Sigmoid colon (tissue), 6 donors: ENCODE measurements at regions not wholly inside any gene's neighbourhood (a gene's known extent, or its start where the extent isn't known, plus 50 kb on each side); places are given as distances from the start of the nearest gene placed in this dataset.

Experiments
- DNase-seq: peaks from one replicate; pipeline ENCODE4 v3.0.0-alpha.2; 2019
- H3K27ac ChIP-seq, 4 donors: fragments of 200-600 bp; sonication (generic); one replicate each; pipeline ENCODE4 v1.5.1; 2016 to 2019; ENCODE audit warnings: mild to moderate bottlenecking in 1 of 4
- H3K27me3 ChIP-seq, 3 donors: fragments of 200-600 bp; sonication (generic); one replicate each; pipeline ENCODE4 v1.5.1; 2019; ENCODE audit warnings: mild to moderate bottlenecking in 1 of 3
- H3K36me3 ChIP-seq, 4 donors: fragments of 200-600 bp; sonication (generic); one replicate each; pipeline ENCODE4 v1.5.1; 2016 to 2019
- H3K4me1 ChIP-seq, 4 donors: fragments of 200-600 bp; sonication (generic); one replicate each; pipeline ENCODE4 v1.5.1; 2017 to 2019
- H3K4me3 ChIP-seq, 4 donors: fragments of 200-600 bp; sonication (generic); one replicate each; pipeline ENCODE4 v1.5.1; 2017 to 2019; ENCODE audit warnings: mild to moderate bottlenecking in 2 of 4, moderate library complexity in 1 of 4
- H3K9me3 ChIP-seq, 4 donors: fragments of 200-600 bp in 3 of 4; sonication (generic) in 3 of 4; one replicate each; pipeline versions ENCODE4 v1.5.1 to v1.6.1; 2013 to 2019
- CTCF ChIP-seq, 4 experiments: fragments of 450-650 bp in 3 of 4; fragments of 200-600 bp in 1 of 4; IDR thresholded peaks; one replicate each; pipeline ENCODE4 v1.5.1; 2016 to 2019; ENCODE audit warnings: antibody characterized with exemption in 4 of 4, mild to moderate bottlenecking in 3 of 4, moderate library complexity in 2 of 4
- EP300 ChIP-seq, 4 donors: sonication (generic); formaldehyde crosslinking; IDR thresholded peaks; one replicate each; pipeline ENCODE4 v1.6.1; 2017; ENCODE audit warnings: antibody characterized with exemption in 4 of 4
- POLR2A ChIP-seq, 2 donors: fragments of 450-650 bp; IDR thresholded peaks; one replicate each; pipeline ENCODE4 v1.6.1; 2016; ENCODE audit warnings: antibody characterized with exemption in 2 of 2, mild to moderate bottlenecking in 2 of 2, moderate library complexity in 2 of 2
- POLR2AphosphoS5 ChIP-seq, 4 donors: sonication (generic); formaldehyde crosslinking; IDR thresholded peaks; one replicate each; pipeline ENCODE4 v1.6.1; 2017; ENCODE audit warnings: antibody characterized with exemption in 4 of 4
- WGBS, 2 donors: extraction: QIAGEN DNeasy Blood & Tissue Kit; methylation state at CpG; one replicate each; pipeline ENCODE4 v1.1.7; 2013; 5-methylcytosine and 5-hydroxymethylcytosine counted together
- intact Hi-C: fragments of 100-400 bp; cut with DNase I; formaldehyde crosslinking; loops from one replicate; pipeline ENCODE4 v1.15.1; 2023
- donor health status: healthy with polysubstance abuse.
- donor health status: healthy.

GRCh38 chr5:124661317-124662141 is 84.9 kb downstream of the ZNF608 start:
- Histone ChIP-seq H3K27ac (peak overlapping the region; percentile 2 to 71 (median 64)), H3K27me3 (no peaks in the 10 kb centered on the region), H3K36me3 (no peaks in the 10 kb centered on the region), H3K9me3 (no peaks in the 10 kb centered on the region), H3K4me1 (peaks cover 0 to 63% (median 56%) of the 10 kb centered on the region in 4 donors), H3K4me3 (no peak overlapping the region)
- TF ChIP-seq CTCF (IDR thresholded peaks at IDR 0.05) (no peak), POLR2A (IDR thresholded peaks at IDR 0.05) (no peak), POLR2AphosphoS5 (IDR thresholded peaks at IDR 0.05) (peak in 1 of 4 donors; percentile 13), EP300 (IDR thresholded peaks at IDR 0.05) (no peak)
- 16 to 53% methylated on average over 7 of the region's 7 CpGs for WGBS, 2 donors
- intact Hi-C loops = no loop called here
- DNase-seq = no peak

GRCh38 chr5:124660229-124661093 is 86.0 kb downstream of the ZNF608 start:
- Histone ChIP-seq H3K4me1 (peaks cover 0 to 69% (median 61%) of the 10 kb centered on the region in 4 donors), H3K27me3 (no peaks in the 10 kb centered on the region), H3K27ac (peak overlapping the region in 3 of 4 donors; percentile 60 to 71 (median 69)), H3K9me3 (no peaks in the 10 kb centered on the region), H3K4me3 (no peak overlapping the region), H3K36me3 (no peaks in the 10 kb centered on the region)
- DNase-seq = no peak
- intact Hi-C loops = no loop called here
- WGBS, 2 donors = 87 to 93% methylated on average over 6 of the region's 6 CpGs
- TF ChIP-seq POLR2AphosphoS5 (IDR thresholded peaks at IDR 0.05) (no peak), CTCF (IDR thresholded peaks at IDR 0.05) (no peak), POLR2A (IDR thresholded peaks at IDR 0.05) (no peak), EP300 (IDR thresholded peaks at IDR 0.05) (no peak)

GRCh38 chr5:124659798-124660197 is 86.6 kb downstream of the ZNF608 start:
- H3K9me3 ChIP-seq = no peaks in the 10 kb centered on the region
- H3K27me3 ChIP-seq = no peaks in the 10 kb centered on the region
- intact Hi-C loops = loop anchor here (10.0 kb wide), 2 partner anchors 245 to 745 kb away; no protein-coding TSS in a partner anchor
- H3K4me1 ChIP-seq = peaks cover 0 to 73% (median 67%) of the 10 kb centered on the region in 4 donors
- 26 to 66% methylated on average over 4 of the region's 4 CpGs for WGBS, 2 donors
- H3K4me3 ChIP-seq = no peak overlapping the region
- H3K36me3 ChIP-seq = no peaks in the 10 kb centered on the region
- H3K27ac ChIP-seq = peak overlapping the region in 3 of 4 donors; percentile 60 to 71 (median 69)
- no peak for DNase-seq
- TF ChIP-seq POLR2AphosphoS5 (IDR thresholded peaks at IDR 0.05) (no peak), EP300 (IDR thresholded peaks at IDR 0.05) (no peak), CTCF (IDR thresholded peaks at IDR 0.05) (no peak), POLR2A (IDR thresholded peaks at IDR 0.05) (no peak)

GRCh38 chr5:124658867-124659557 is 87.4 kb downstream of the ZNF608 start:
- intact Hi-C loops = loop anchor here (10.0 kb wide), 2 partner anchors 246 to 746 kb away; no protein-coding TSS in a partner anchor
- no peaks in the 10 kb centered on the region for H3K36me3 ChIP-seq
- TF ChIP-seq POLR2AphosphoS5 (IDR thresholded peaks at IDR 0.05) = no peak
- TF ChIP-seq POLR2A (IDR thresholded peaks at IDR 0.05) = no peak
- no peak for TF ChIP-seq EP300 (IDR thresholded peaks at IDR 0.05)
- no peak for TF ChIP-seq CTCF (IDR thresholded peaks at IDR 0.05)
- no peak for DNase-seq
- no peak overlapping the region for H3K4me3 ChIP-seq
- H3K27me3 ChIP-seq = no peaks in the 10 kb centered on the region
- H3K4me1 ChIP-seq = peaks cover 0 to 76% (median 74%) of the 10 kb centered on the region in 4 donors
- H3K9me3 ChIP-seq = no peaks in the 10 kb centered on the region
- WGBS, 2 donors = 62 to 63% methylated on average over 6 of the region's 6 CpGs
- H3K27ac ChIP-seq = peak overlapping the region in 3 of 4 donors; percentile 29 to 71 (median 60)
